GM13976 (cell line): ENCODE measurements at regions not wholly inside any gene's neighbourhood (a gene's known extent, or its start where the extent isn't known, plus 50 kb on each side); places are given as distances from the start of the nearest gene placed in this dataset.

Experiments used
- DNase-seq: peaks from one replicate; pipeline ENCODE4 v3.0.0; 2012; ENCODE audit warnings: low spot score
- in situ Hi-C: fragments of 300-500 bp; cut with MboI; formaldehyde crosslinking; loops from one replicate; pipeline ENCODE4 v1.12.0; 2022; ENCODE audit warnings: low sequenced_read_pairs, mixed read lengths, inconsistent platforms; ENCODE audit not compliant: unreplicated experiment
- TF ChIP-seq, protein P1 (sequence below): IDR thresholded peaks from 2 replicates; pipeline ENCODE4 v1.5.1; 2012; ENCODE audit warnings: borderline replicate concordance, mild to moderate bottlenecking; ENCODE audit not compliant: insufficient read depth; ENCODE audit errors: extremely low read depth, missing control alignments, control extremely low read depth

DNA sequence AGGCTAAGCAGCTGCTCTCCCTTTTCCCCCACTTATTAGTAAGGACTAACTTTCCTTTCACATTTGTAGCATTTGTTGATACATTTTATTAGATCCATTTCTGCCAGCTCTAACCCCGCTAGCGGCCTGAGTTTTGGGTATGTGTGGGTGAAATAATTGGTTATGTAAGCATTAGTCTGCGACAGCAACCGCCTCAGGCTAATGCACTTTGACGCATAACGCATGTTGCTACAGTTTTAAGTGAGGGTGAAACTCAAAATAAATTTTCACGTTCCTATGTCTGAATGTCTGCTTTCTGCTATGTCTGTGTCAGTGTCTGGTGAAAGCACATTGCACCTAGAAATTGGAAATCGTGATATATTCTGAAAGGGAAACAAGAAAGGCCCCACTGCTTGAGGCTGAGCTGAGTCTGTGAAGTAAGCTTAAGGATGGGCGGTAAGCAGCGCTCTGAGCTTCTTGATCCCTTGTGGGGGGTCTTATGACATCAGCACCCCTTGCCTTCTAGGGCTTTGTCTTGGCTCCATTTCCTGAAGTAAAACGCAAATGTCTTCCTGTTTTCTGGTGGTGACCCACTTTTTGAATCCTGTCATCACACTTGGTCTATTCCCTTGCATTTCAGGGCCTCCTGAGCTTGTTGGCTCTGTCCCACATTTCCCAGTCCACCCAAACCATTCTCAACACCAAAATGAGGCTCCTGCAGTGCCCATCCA is 648.3 kb upstream of the ARGLU1 start:
- in situ Hi-C loops = loop anchor here (25.0 kb wide), 1 partner anchor 946 kb away; no protein-coding TSS in a partner anchor
- no peak for DNase-seq
- TF ChIP-seq, protein P1, sequence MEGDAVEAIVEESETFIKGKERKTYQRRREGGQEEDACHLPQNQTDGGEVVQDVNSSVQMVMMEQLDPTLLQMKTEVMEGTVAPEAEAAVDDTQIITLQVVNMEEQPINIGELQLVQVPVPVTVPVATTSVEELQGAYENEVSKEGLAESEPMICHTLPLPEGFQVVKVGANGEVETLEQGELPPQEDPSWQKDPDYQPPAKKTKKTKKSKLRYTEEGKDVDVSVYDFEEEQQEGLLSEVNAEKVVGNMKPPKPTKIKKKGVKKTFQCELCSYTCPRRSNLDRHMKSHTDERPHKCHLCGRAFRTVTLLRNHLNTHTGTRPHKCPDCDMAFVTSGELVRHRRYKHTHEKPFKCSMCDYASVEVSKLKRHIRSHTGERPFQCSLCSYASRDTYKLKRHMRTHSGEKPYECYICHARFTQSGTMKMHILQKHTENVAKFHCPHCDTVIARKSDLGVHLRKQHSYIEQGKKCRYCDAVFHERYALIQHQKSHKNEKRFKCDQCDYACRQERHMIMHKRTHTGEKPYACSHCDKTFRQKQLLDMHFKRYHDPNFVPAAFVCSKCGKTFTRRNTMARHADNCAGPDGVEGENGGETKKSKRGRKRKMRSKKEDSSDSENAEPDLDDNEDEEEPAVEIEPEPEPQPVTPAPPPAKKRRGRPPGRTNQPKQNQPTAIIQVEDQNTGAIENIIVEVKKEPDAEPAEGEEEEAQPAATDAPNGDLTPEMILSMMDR = no peak

DNA sequence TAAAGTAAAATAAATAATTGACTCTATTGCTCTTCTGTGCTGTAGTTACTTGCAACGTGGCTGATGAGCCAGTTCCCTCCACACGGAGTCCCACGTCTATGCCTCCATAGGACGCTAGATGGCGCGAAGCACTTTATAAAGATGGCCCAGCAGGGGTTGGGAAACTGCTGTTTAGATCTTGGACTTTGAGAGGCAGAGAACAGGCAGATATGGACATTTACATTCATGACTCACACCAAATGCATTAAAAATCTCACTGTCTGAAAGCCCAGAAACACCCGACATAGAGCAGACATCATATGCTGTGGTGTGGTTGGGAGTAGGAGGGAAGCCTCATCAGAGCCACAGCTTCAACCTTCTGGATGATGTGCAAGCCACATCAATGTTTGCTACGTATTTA is 643.1 kb upstream of the ARGLU1 start:
- in situ Hi-C loops = loop anchor here (25.0 kb wide), 1 partner anchor 951 kb away; no protein-coding TSS in a partner anchor
- TF ChIP-seq, protein P1 = peak; percentile 91
- peak; percentile 46 for DNase-seq

DNA sequence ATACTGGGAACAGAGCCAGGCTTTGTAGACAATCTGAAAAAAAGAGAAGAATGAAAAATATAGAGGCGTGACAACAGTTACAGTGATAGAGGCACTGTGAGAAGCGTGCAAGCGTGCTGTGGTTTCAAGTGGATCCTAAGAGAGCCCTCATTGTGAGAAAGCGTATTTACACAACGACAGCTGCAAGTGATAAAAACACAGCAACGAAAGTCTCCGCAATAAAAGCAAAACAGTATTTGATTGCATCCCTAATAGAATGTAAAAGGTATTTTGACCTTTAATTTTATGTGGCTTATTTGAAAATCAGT is 642.7 kb upstream of the ARGLU1 start:
- in situ Hi-C loops = loop anchor here (25.0 kb wide), 1 partner anchor 952 kb away; no protein-coding TSS in a partner anchor

DNA sequence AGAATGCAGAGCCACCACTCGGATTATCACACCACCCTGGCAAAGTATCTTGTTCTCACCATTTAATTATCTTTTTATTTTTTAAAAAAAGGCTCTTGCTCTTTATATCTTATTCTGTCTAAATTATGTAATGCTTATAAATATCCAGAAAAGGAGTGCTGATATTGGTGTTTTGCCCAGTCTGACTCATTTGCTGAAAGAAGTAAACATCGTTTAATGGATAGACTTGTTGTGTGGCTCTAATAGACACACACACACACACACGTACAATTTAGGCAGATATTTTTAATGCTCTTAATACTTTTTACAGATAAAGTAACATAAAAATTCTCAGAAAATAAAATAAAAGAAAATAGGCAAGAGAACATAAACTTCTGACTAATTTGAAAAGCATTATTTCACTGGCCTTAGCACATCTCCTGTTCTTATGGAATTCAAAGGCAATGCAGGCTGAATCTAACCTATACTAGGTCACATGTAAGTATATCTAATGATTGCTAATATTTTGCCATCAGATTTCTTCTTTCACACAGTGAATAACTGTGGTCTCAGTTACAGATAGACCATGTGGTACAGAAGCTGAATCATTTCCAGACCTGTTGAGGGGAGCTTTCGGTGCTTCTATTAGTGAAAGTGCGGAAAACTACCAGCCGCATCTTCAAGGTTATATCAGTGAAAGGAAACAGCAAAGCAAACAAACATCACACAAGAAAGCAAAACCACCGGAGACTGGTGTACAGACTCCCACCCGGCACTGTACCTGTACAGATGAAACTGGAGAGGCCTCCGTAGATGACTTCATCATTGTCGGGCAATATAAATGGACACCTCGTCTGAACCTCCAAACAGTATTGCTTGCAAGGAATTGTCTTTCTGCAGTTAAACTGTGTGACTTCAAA is 642.1 kb upstream of the ARGLU1 start:
- TF ChIP-seq, protein P1 = no peak
- in situ Hi-C loops = loop anchor here (25.0 kb wide), 1 partner anchor 952 kb away; no protein-coding TSS in a partner anchor
- DNase-seq = no peak

More for the DNA sequence above, 642.7 kb upstream of the ARGLU1 start:
- DNase-seq = no peak
- TF ChIP-seq, protein P1 = no peak

DNA sequence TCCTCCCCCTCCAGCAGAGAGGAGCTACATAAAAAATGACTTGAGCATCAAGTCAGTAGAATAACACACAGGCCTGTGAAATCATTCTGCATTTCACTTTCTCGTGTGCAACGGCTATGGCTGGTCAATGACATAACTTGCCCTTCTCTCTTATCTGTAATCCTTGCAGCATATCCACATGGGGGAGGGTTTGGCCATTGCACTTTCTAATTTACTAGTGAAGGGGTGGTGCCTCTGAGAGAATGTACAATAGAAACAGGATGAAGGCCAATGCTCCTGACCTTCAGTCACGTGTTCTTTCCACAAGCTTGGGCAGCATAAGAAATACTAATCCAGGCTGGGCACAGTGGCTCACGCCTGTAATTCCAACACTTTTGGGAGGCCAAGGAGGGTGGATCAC is 641.0 kb upstream of the ARGLU1 start:
- TF ChIP-seq, protein P1 = no peak
- DNase-seq = no peak
- in situ Hi-C loops = loop anchor here (25.0 kb wide), 1 partner anchor 953 kb away; no protein-coding TSS in a partner anchor

DNA sequence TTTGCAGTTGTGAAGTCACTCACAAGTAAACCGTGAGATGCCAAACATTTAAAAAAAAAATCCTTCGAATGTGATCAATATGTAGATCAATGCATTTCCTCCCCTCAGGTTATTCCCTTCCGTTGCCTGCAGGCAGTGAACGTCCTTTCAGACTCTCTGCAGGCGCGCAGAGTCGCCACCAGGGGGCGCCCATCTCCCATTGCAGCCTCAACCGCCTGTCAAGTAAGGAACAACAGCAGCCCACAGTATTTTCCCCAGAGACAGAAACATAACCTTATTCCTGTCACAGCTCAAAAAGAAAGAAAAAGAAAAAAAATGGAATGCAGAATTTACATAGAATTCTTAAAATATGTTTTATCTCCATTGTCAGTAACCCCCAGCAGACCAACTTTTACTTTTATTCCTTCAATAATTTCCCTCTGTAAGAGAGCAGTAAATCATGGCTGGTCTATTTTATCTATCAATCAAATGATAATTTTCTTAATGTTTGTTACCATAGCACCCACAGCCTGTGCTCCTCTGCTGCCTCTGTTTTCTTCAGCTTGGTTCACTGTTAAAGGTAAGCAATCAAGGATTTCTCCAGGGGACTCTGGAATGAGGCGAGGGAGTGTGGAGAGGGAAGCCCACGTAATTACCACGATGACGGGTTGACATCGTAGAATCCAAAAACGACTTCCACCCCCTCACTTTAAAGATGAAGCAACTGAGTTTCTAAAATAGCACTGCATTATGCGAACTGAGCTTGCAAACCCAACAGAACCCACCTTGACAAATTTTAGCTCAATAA is 637.6 kb upstream of the ARGLU1 start:
- peak; percentile 73 for DNase-seq
- TF ChIP-seq, protein P1 = peak; percentile 97
- in situ Hi-C loops = loop anchor here (25.0 kb wide), 1 partner anchor 957 kb away; no protein-coding TSS in a partner anchor
